ENCODE measurements at regions not wholly inside any gene's neighbourhood (a gene's known extent, or its start where the extent isn't known, plus 50 kb on each side); places are given as distances from the start of the nearest gene placed in this dataset.

GRCh38 chr12:102735104-102735503 lies 181.9 kb downstream of the PAH start:
- no peak overlapping the region for H3K4me3 ChIP-seq
- H3K27ac ChIP-seq, result no peak overlapping the region

DNA sequence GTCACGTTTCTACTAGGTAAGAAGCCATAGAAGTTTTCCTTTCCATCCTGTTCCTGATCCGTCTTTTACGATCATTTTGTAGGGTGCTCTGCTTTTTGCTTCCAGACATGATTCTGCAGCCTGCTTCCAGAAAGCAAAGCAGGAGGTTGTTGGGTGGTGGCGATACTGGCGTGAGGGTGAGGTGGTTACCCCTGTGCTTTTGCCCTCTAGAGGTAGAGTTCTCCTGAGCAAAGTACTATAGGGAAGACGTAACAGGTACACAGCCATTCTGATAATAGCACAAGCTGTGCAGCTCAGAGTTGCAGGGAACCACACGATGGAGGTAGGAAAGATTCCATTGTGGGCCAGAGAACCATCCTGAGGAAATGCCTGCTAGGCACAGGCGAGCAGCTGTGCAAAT lies 186.0 kb downstream of the PAH start:
- Histone ChIP-seq H3K4me3 (no peak overlapping the region), H3K27ac (no peak overlapping the region)

- Histone ChIP-seq H3K27ac (no peak overlapping the region), H3K4me3 (no peak overlapping the region)
Measured at GRCh38 chr12:102728506-102729242, 188.4 kb downstream of the PAH start.

DNA sequence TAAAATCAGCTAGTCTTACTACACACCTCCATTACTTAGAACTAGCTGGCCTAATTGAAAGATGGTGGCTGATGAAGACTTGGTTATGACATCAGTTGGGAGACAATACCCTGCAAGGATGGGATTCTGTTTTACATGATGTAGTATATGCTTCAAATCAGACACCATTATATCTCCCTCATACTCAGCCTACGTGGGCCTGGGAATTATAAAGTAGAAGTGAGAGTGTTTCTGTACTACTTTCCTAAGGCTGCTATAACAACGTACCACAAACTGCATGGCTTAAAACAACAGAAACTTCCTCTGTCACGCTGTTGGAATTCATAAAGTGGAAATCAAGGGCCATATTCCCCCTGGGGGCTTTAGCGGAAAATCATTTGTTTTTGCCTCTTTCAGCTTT lies 190.4 kb downstream of the PAH start:
- Histone ChIP-seq H3K4me3 (no peak overlapping the region), H3K27ac (no peak overlapping the region)

DNA sequence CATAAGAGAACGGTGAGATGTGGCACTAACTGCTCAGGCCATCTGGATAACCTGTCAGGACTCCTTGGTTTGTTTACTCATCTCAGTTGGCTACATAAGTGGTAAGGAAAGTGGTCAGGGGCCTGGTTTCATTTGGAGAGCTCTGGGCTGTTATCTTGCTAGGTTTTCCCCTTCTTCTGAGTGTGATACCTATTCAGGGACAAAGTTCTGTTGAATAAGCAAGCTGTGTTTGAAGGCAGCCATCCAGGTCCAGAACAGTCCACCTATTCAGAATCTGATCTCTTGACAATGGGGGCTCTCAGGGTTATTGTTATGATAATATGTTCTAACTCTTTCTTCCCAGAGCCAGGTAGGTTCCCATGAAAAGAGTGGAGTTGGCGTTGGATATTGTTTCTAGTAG lies 194.9 kb downstream of the PAH start:
- Histone ChIP-seq H3K4me3 (no peak overlapping the region), H3K27ac (no peak overlapping the region)

GRCh38 chr12:102708108-102708507 lies 208.9 kb downstream of the PAH start:
- H3K4me3 ChIP-seq, result no peak overlapping the region
- H3K27ac ChIP-seq, result no peak overlapping the region

- Histone ChIP-seq H3K27ac (no peak overlapping the region), H3K4me3 (no peak overlapping the region)
Measured at GRCh38 chr12:102702447-102703114, 214.5 kb downstream of the PAH start.

DNA sequence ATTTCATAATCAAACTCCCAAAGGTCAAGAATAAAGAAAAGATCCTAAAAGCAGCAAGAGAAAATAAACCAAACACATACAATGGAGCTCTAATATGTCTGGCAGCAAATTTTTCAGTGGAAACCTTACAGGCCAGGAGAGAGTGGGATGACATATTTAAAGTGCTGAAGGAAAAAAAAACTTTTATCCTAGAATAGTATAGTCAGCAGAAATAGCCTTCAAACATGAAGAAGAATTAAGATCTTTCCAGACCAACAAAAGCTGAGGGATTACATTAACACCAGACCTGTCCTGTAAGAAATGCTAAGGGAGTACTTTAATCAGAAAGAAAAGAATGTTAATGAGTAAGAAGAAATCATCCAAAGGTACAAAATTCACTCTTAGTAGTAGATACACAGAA lies 215.7 kb upstream of the IGF1 start:
- no peak overlapping the region for H3K4me3 ChIP-seq

DNA sequence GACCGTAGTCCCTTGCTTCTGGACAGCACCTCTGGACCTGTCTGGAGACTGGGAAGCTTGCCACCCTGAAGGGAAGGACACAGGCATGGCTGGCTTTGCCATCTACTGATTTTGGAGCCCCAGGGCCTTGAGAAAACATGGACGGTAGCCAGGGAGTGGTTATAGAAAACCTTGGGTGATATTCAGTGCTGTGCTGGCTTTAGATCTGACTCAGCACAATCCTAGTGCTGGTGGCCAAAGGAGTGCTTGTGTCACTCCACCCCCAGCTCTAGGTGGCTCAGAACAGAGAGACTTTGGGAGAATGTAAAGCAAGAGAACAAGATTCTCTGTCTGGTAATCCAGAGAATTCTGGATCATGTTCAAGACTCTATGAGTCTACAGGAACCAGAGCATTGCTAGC lies 214.5 kb upstream of the IGF1 start:
- Histone ChIP-seq H3K27ac (no peak overlapping the region), H3K4me3 (no peak overlapping the region)

More for the DNA sequence above, 215.7 kb upstream of the IGF1 start:
- no peak overlapping the region for H3K27ac ChIP-seq

GRCh38 chr12:102691773-102692555 lies 211.6 kb upstream of the IGF1 start:
- Histone ChIP-seq H3K27ac (no peak overlapping the region), H3K4me3 (no peak overlapping the region)

- no peak overlapping the region for H3K27ac ChIP-seq
- H3K4me3 ChIP-seq, result no peak overlapping the region
Measured at GRCh38 chr12:102690253-102690652, 209.9 kb upstream of the IGF1 start.

DNA sequence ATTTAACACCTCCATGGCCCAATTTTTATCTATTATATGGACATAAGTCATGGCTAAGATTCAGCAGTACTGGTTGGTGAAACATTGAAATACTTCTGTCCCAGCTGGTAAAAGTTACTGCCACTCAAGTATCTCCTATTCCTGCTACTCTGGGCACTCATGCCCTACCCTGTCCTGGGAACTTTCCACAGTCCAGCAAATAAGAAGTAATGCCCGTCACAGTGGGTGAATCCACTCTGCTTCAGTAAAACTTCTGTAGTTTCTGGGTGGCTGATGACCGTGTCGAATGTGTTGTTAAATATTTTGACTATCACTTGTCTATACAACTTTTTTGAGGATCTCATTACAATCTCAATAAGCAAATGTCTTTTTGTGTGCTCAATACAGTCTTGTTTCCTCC lies 209.3 kb upstream of the IGF1 start:
- Histone ChIP-seq H3K4me3 (no peak overlapping the region), H3K27ac (no peak overlapping the region)

DNA sequence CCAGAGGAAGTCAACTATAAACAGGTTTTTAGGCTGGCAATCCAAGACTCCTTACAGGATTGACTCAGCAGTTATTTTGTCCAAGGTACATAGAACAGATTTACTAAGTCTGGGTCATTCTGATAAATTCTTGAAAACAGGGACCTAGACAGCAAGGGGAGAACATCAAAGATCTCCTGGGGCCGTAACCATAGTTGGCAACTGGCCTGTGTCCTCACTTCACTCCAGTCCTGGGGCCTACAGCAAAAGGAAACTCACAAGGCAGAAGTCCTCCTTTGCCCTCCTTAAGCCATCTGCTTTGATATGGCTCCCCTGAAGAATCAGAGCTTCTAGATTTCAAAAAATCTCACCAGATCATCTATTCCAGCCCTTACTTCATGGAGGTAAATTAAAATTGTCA lies 207.2 kb upstream of the IGF1 start:
- no peak overlapping the region for H3K27ac ChIP-seq
- H3K4me3 ChIP-seq, result no peak overlapping the region

- no peak overlapping the region for H3K4me3 ChIP-seq
- no peak overlapping the region for H3K27ac ChIP-seq
Measured at GRCh38 chr12:102685841-102686240, 205.5 kb upstream of the IGF1 start.

GRCh38 chr12:102685172-102685571 lies 204.8 kb upstream of the IGF1 start:
- Histone ChIP-seq H3K27ac (no peak overlapping the region), H3K4me3 (no peak overlapping the region)

DNA sequence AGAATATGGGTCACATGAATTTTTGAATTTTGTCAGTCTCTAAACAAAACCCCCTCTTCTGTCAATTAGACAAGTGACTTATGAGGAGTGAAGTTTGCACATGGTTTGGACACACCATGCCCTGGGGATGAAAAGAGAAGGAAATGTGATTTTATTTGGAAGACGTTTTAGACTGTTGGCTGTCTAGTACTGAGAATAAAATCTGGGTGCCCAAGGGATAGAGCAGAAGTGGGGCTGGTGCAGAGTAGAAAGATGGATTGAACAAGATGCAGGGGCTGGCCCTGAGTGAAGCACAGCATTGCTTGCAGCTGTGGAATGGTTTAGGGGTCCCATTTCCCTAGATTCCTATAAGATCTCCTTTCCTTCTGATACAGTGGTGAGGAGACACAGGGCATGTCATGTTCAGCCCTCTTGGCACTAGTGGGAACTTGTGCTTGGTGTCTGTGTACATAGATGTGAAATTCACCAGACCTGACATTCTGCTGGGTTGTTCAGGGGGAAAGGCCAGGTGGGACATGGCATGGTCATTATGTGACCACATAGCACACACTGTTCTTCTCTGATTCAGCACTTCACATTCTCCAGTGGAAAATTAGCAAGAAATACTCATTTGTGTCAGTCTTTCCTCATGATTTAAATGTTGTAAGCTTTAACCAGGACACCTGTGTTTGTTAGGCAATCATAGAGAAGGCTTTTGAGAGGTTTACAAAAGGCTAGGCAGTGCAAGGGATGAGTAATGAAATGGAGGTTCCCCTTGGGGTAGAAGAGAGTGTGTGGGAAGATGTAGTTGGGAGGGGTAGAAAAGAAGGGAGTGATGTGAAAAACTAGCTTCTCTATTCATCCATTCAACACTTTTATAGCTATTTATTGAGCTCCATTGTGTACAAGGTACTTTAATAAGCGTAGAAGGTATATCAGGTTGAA lies 202.3 kb upstream of the IGF1 start:
- no peak overlapping the region for H3K27ac ChIP-seq
- H3K4me3 ChIP-seq, result no peak overlapping the region

GRCh38 chr12:102681747-102682146 lies 201.4 kb upstream of the IGF1 start:
- Histone ChIP-seq H3K27ac (no peak overlapping the region), H3K4me3 (no peak overlapping the region)

DNA sequence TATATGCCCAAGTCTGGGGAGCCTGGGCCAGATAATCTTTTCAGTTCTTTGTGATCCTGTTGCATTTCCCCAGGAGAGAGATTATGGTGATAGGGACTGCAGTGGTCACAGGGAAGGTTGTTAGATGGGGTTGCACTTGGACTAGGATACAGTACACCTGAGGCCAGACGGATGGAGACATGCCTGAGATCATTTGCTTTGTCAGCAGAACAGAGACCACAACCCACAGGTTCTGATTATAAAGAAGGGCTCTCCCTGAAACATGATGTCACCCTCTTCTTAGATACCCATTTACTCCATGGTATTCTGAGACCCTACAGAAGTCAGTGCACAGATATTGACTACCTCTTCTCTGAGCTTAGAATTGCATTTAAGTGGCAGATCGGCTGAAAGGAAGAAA lies 200.9 kb upstream of the IGF1 start:
- H3K27ac ChIP-seq, result no peak overlapping the region
- no peak overlapping the region for H3K4me3 ChIP-seq

DNA sequence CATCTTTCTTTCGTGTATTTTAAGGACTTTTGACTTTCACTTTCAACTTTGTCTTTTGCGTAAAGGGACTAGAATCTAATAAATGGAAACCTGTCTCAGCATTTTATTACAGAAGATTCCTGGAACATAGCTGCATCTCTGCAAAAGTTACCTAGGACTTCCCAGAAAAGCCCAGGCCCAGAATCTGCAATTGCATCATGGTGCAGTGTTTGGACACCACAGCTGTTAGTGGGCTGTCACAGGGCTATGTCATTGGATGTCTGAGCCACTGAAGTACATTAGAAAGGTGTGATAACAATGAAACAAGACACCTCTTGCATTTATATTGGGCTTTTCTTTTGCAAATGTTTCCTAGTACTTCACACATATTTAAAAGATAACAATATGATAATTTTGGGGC lies 199.9 kb upstream of the IGF1 start:
- no peak overlapping the region for H3K4me3 ChIP-seq
- H3K27ac ChIP-seq, result no peak overlapping the region

- Histone ChIP-seq H3K27ac (no peak overlapping the region), H3K4me3 (no peak overlapping the region)
Measured at GRCh38 chr12:102676812-102677211, 196.4 kb upstream of the IGF1 start.
